Loucy (cell line): ENCODE measurements at regions not wholly inside any gene's neighbourhood (a gene's known extent, or its start where the extent isn't known, plus 50 kb on each side); places are given as distances from the start of the nearest gene placed in this dataset.

Experiments used
- H2AFZ ChIP-seq: fragments of 200-600 bp; sonication (generic); 2 replicates; pipeline ENCODE4 v1.6.0; 2016; ENCODE audit warnings: antibody characterized with exemption, mild to moderate bottlenecking, low read length, moderate library complexity
- H3F3A ChIP-seq: fragments of 200-600 bp; 2 replicates; pipeline ENCODE4 v1.6.0; 2016; ENCODE audit warnings: antibody characterized with exemption, low read depth, mild to moderate bottlenecking
- H3K27me3 ChIP-seq: fragments of 200-600 bp; sonication (generic); 2 replicates; pipeline ENCODE4 v1.6.1; 2014; ENCODE audit warnings: low read length, mild to moderate bottlenecking; ENCODE audit not compliant: insufficient read depth, poor library complexity, severe bottlenecking
- H3K36me3 ChIP-seq: fragments of 200-600 bp; sonication (generic); 2 replicates; pipeline ENCODE4 v1.6.1; 2016; ENCODE audit warnings: low read length; ENCODE audit not compliant: insufficient read depth
- H3K4me1 ChIP-seq: fragments of 200-600 bp; sonication (generic); 2 replicates; pipeline ENCODE4 v1.5.1; 2014; ENCODE audit warnings: low read length, mild to moderate bottlenecking; ENCODE audit not compliant: insufficient read depth, poor library complexity, severe bottlenecking
- H3K4me2 ChIP-seq: fragments of 200-600 bp; sonication (generic); 2 replicates; pipeline ENCODE4 v1.6.0; 2014; ENCODE audit warnings: antibody characterized with exemption, low read length, low read depth, mild to moderate bottlenecking; ENCODE audit not compliant: poor library complexity, severe bottlenecking
- H3K4me3 ChIP-seq: fragments of 200-600 bp; sonication (generic); 2 replicates; pipeline ENCODE4 v1.5.1; 2014; ENCODE audit warnings: low read length, mild to moderate bottlenecking, mixed read lengths; ENCODE audit not compliant: poor library complexity, severe bottlenecking
- H3K79me2 ChIP-seq: fragments of 200-600 bp; sonication (generic); 2 replicates; pipeline ENCODE4 v1.6.1; 2014; ENCODE audit warnings: low read length; ENCODE audit not compliant: insufficient read depth
- H3K9ac ChIP-seq: fragments of 200-600 bp; sonication (generic); 2 replicates; pipeline ENCODE4 v1.6.0; 2014; ENCODE audit warnings: mild to moderate bottlenecking, low read depth, low read length, moderate library complexity; ENCODE audit not compliant: poor library complexity, severe bottlenecking
- H3K9me2 ChIP-seq: fragments of 200-600 bp; sonication (generic); replicated peaks from 2 replicates; pipeline ENCODE4 v1.6.1; 2016; ENCODE audit warnings: low read depth, low read length, mixed read lengths
- H3K9me3 ChIP-seq: fragments of 200-600 bp; sonication (generic); 2 replicates; pipeline ENCODE4 v1.6.1; 2014; ENCODE audit warnings: mild to moderate bottlenecking, antibody characterized with exemption, low read length, low read depth; ENCODE audit not compliant: insufficient read depth
- H4K20me1 ChIP-seq: fragments of 200-600 bp; sonication (generic); 2 replicates; pipeline ENCODE4 v1.6.0; 2014; ENCODE audit warnings: antibody characterized with exemption, low read length, mild to moderate bottlenecking; ENCODE audit not compliant: insufficient read depth, poor library complexity, severe bottlenecking
- CTCF ChIP-seq: fragments of 200-600 bp; sonication (generic); conservative IDR thresholded peaks from 2 replicates; pipeline ENCODE4 v1.5.1; 2014; ENCODE audit warnings: mild to moderate bottlenecking, antibody characterized with exemption, low read length
- EZH2phosphoT487 ChIP-seq: fragments of 200-600 bp; IDR thresholded peaks from 2 replicates; pipeline ENCODE4 v1.6.1; 2018; ENCODE audit warnings: antibody characterized with exemption, mild to moderate bottlenecking, moderate library complexity, borderline replicate concordance

DNA sequence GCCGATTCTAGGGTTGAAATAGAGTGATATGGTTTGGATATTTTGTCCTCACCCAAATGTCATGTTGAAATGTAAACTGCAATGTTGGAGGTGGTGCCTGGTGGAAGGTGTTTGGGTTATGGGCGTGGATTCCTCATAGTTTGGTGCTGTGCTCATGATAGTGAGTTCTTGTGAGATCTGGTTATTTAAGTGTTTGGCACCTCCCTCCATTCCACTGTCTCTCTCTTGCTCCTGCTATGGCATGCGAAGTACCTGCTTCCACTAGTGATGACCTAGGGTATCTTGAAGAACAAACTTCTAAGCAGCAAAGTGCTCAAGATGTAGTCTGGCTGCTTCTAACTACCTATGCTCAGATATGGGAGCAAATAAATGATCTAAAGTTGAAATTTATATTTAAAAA, 56.0 kb upstream of the TSPAN18 start:
- Histone ChIP-seq H3K9me2 (no peaks in the 10 kb centered on the region), H3K4me2 (no peak overlapping the region), H3K4me3 (no peak overlapping the region), H3K27me3 (no peaks in the 10 kb centered on the region), H3K79me2 (no peaks in the 10 kb centered on the region), H4K20me1 (no peaks in the 10 kb centered on the region), H3K9ac (no peak overlapping the region), H3K9me3 (no peaks in the 10 kb centered on the region), H3K4me1 (peaks cover 14% of the 10 kb centered on the region), H3K36me3 (no peaks in the 10 kb centered on the region), H2AFZ (no peak overlapping the region), H3F3A (no peaks in the 10 kb centered on the region; the same call in 1 of the 2 replicates)
- no peak for TF ChIP-seq EZH2phosphoT487
- no peak for TF ChIP-seq CTCF

GRCh38 chr11:44671234-44671633, 55.5 kb upstream of the TSPAN18 start:
- Histone ChIP-seq H3K4me3 (no peak overlapping the region), H4K20me1 (no peaks in the 10 kb centered on the region), H3K79me2 (no peaks in the 10 kb centered on the region), H3K9ac (no peak overlapping the region), H3K36me3 (no peaks in the 10 kb centered on the region), H3K27me3 (no peaks in the 10 kb centered on the region), H3K9me2 (no peaks in the 10 kb centered on the region), H3K4me1 (peaks cover 14% of the 10 kb centered on the region), H3F3A (no peaks in the 10 kb centered on the region; the same call in 1 of the 2 replicates), H2AFZ (no peak overlapping the region), H3K4me2 (no peak overlapping the region), H3K9me3 (no peaks in the 10 kb centered on the region)
- no peak for TF ChIP-seq CTCF
- TF ChIP-seq EZH2phosphoT487 = no peak

DNA sequence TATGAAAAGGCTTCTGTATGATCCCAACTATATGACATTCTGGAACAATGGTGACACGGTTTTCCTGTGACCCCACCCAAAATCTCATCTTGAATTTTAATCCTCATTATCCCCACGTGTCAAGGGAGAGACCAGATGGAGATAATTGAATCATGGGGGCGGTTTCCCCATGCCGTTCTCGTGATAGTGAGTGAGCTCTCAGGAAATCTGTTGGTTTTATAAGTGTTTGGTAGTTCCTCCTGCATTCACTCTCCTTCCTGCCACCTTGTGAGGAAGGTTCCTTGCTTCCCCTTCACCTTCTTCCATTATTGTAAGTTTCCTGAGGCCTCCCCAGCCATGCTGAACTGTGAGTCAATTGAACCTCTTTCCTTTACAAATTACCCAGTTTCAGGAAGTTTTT, 53.1 kb upstream of the TSPAN18 start:
- Histone ChIP-seq H3K9me2 (no peaks in the 10 kb centered on the region), H3K4me2 (peak overlapping the region; percentile 61), H3K27me3 (no peaks in the 10 kb centered on the region), H3K4me1 (peaks cover 14% of the 10 kb centered on the region), H3K4me3 (peak overlapping the region; percentile 58), H2AFZ (peak overlapping the region; percentile 41; the same call in 1 of the 2 replicates), H3K36me3 (no peaks in the 10 kb centered on the region), H3K79me2 (no peaks in the 10 kb centered on the region), H3F3A (no peaks in the 10 kb centered on the region; the same call in 1 of the 2 replicates), H4K20me1 (no peaks in the 10 kb centered on the region), H3K9me3 (no peaks in the 10 kb centered on the region), H3K9ac (peak overlapping the region; percentile 41)
- TF ChIP-seq CTCF (no peak), EZH2phosphoT487 (no peak)
